AG09319 (cell line): ENCODE measurements at regions not wholly inside any gene's neighbourhood (a gene's known extent, or its start where the extent isn't known, plus 50 kb on each side); places are given as distances from the start of the nearest gene placed in this dataset.

Experiments
- DNase-seq: peaks from one replicate; pipeline ENCODE4 v3.0.0-alpha.2; 2010; ENCODE audit warnings: low read depth; ENCODE audit errors: extremely low read depth
- CTCF ChIP-seq: IDR thresholded peaks from 2 replicates; pipeline ENCODE4 v1.5.1; 2011; ENCODE audit warnings: low read depth, mild to moderate bottlenecking, inconsistent platforms, low read length, moderate library complexity

GRCh38 chr6:169982461-169983386 lies 231.3 kb downstream of the ERMARD start:
- TF ChIP-seq CTCF: no peak
- no peak for DNase-seq

- DNase-seq: no peak
- TF ChIP-seq CTCF: no peak
These were observed 230.5 kb downstream of the ERMARD start for GRCh38 chr6:169981969-169982368.

GRCh38 chr6:169981568-169981967 lies 230.1 kb downstream of the ERMARD start:
- TF ChIP-seq CTCF: no peak
- no peak for DNase-seq

GRCh38 chr6:169980826-169981450 lies 229.5 kb downstream of the ERMARD start:
- no peak for TF ChIP-seq CTCF
- DNase-seq: no peak

- TF ChIP-seq CTCF: no peak
- no peak for DNase-seq
These were observed 228.5 kb downstream of the ERMARD start for GRCh38 chr6:169979873-169980432.

- DNase-seq: peak; percentile 35
- TF ChIP-seq CTCF: peak; percentile 6; the same call in 1 of the 2 replicates
These were observed 227.3 kb downstream of the ERMARD start for GRCh38 chr6:169978615-169979161.
